T-cell (primary cell): ENCODE measurements at regions not wholly inside any gene's neighbourhood (a gene's known extent, or its start where the extent isn't known, plus 50 kb on each side); places are given as distances from the start of the nearest gene placed in this dataset.

Experiments
- ATAC-seq, 4 experiments: fragments of 200-7000 bp in 3 of 4; fragments of 150-1000 bp in 1 of 4; cut with Tn5 transposase; replicated peaks in 1 of 4; 1 replicate in 3 of 4; 2 replicates in 1 of 4; pipeline ENCODE4 v1.10.0; 2021; ENCODE audit warnings: moderate library complexity in 3 of 4, mild to moderate bottlenecking in 2 of 4, moderate number of reproducible peaks in 1 of 4
- CTCF ChIA-PET, 2 donors: fragments of 300-600 bp; sonication (Branson Sonifier 250); formaldehyde crosslinking; loops; one replicate each; lab custom pipeline; 2022; ENCODE audit warnings: antibody characterized with exemption in 2 of 2; lab: Charles Lee
- POLR2A ChIA-PET, 2 donors: fragments of 300-600 bp; sonication (Branson Sonifier 250); formaldehyde crosslinking; loops; one replicate each; lab custom pipeline; 2022; ENCODE audit warnings: antibody characterized with exemption in 2 of 2; lab: Charles Lee
- DNase-seq, 35 experiments: peaks; one replicate each; pipeline versions ENCODE4 v3.0.0 to v3.0.0-alpha.2; 2013 to 2023
- H3K27ac ChIP-seq: one replicate; pipeline ENCODE4 v1.5.1; 2013; ENCODE audit warnings: low read length
- H3K27me3 ChIP-seq, 2 experiments: replicated peaks in 1 of 2; 1 replicate in 1 of 2; 2 replicates in 1 of 2; pipeline versions ENCODE4 v1.6.1 to v1.7.0; 2013; ENCODE audit warnings: low read length in 1 of 2, mixed read lengths in 1 of 2; ENCODE audit not compliant: control insufficient read depth in 2 of 2, insufficient read depth in 2 of 2; ENCODE audit errors: extremely low read depth in 1 of 2
- H3K36me3 ChIP-seq, 2 donors: 1 replicate in 1 of 2; 2 replicates in 1 of 2; pipeline versions ENCODE4 v1.6.1 to v1.7.0; 2013; ENCODE audit warnings: low read length in 1 of 2; ENCODE audit not compliant: control insufficient read depth in 2 of 2, insufficient read depth in 1 of 2; ENCODE audit errors: extremely low read depth in 1 of 2
- H3K4me1 ChIP-seq, 2 experiments: 1 replicate in 1 of 2; 2 replicates in 1 of 2; pipeline versions ENCODE4 v1.6.1 to v1.7.0; 2013; ENCODE audit warnings: low read length in 2 of 2, mixed read lengths in 1 of 2; ENCODE audit not compliant: insufficient read depth in 2 of 2, control insufficient read depth in 1 of 2; ENCODE audit errors: extremely low read depth in 1 of 2
- H3K4me3 ChIP-seq, 2 donors: 1 replicate in 1 of 2; 2 replicates in 1 of 2; pipeline versions ENCODE4 v1.5.1 to v1.7.0; 2013; ENCODE audit warnings: mild to moderate bottlenecking in 2 of 2, low read length in 1 of 2, moderate library complexity in 1 of 2; ENCODE audit not compliant: control insufficient read depth in 1 of 2; ENCODE audit errors: extremely low read depth in 1 of 2
- H3K9me3 ChIP-seq: 2 replicates; pipeline ENCODE4 v1.7.0; 2013
- H3K27ac Mint-ChIP-seq, 2 donors: one replicate each; pipeline ENCODE4 v1.8.0; 2020 to 2021; ENCODE audit warnings: mild to moderate bottlenecking in 2 of 2, mixed read lengths in 2 of 2
- H3K27me3 Mint-ChIP-seq, 2 donors: one replicate each; pipeline ENCODE4 v1.8.0; 2021 to 2022; ENCODE audit warnings: mixed read lengths in 2 of 2
- H3K36me3 Mint-ChIP-seq: one replicate; pipeline ENCODE4 v1.8.0; 2021; ENCODE audit warnings: mixed read lengths
- H3K4me1 Mint-ChIP-seq, 3 donors: one replicate each; pipeline ENCODE4 v1.8.0; 2020 to 2022; ENCODE audit warnings: mixed read lengths in 3 of 3, mild to moderate bottlenecking in 1 of 3
- H3K4me3 Mint-ChIP-seq, 3 donors: one replicate each; pipeline ENCODE4 v1.8.0; 2020 to 2022; ENCODE audit warnings: mild to moderate bottlenecking in 3 of 3, mixed read lengths in 3 of 3, moderate library complexity in 3 of 3
- H3K9me3 Mint-ChIP-seq, 3 donors: one replicate each; pipeline ENCODE4 v1.8.0; 2020 to 2022; ENCODE audit warnings: mixed read lengths in 3 of 3
- WGBS: methylation state at CpG from one replicate; pipeline ENCODE4 v1.1.5; 2013; ENCODE audit warnings: missing lambda C conversion rate; ENCODE audit not compliant: insufficient coverage; 5-methylcytosine and 5-hydroxymethylcytosine counted together

- Histone ChIP-seq H3K4me3 (no peak overlapping the region), H3K36me3 (no peaks in the 10 kb centered on the region), H3K27me3 (peaks cover 0 to 4% of the 10 kb centered on the region in 2 experiments), H3K27ac (no peak overlapping the region), H3K9me3 (no peaks in the 10 kb centered on the region), H3K4me1 (no peaks in the 10 kb centered on the region)
- DNase-seq (no peak), ATAC-seq (no peak)
- H3K36me3 Mint-ChIP-seq: no peaks in the 10 kb centered on the region
- H3K9me3 Mint-ChIP-seq: no peaks in the 10 kb centered on the region
- ChIA-PET CTCF (interaction anchor here in 1 of 2 donors (1.1 kb wide), 1 partner anchor 9 kb away, joined by 3 read pairs; no protein-coding TSS in a partner anchor), POLR2A (interaction anchor here in 1 of 2 donors (0.6 to 0.8 kb wide), 2 partner anchors 16 to 386 kb away, joined by 3 to 4 read pairs; no protein-coding TSS in a partner anchor)
- H3K27ac Mint-ChIP-seq: no peak overlapping the region
- 81% methylated on average over 11 of the region's 15 CpGs for WGBS
- H3K27me3 Mint-ChIP-seq: peaks cover 0 to 2% of the 10 kb centered on the region in 2 donors
- H3K4me3 Mint-ChIP-seq: no peak overlapping the region
- peaks cover 5 to 9% (median 6%) of the 10 kb centered on the region in 3 donors for H3K4me1 Mint-ChIP-seq
These were observed 302.2 kb upstream of the TPM1 start for GRCh38 chr15:62740141-62741004.

- H3K4me3 Mint-ChIP-seq: no peak overlapping the region
- no peaks in the 10 kb centered on the region for H3K27me3 Mint-ChIP-seq
- Histone ChIP-seq H3K27me3 (peaks cover 0 to 4% of the 10 kb centered on the region in 2 experiments), H3K36me3 (no peaks in the 10 kb centered on the region), H3K27ac (no peak overlapping the region), H3K9me3 (no peaks in the 10 kb centered on the region), H3K4me3 (no peak overlapping the region), H3K4me1 (no peaks in the 10 kb centered on the region)
- ATAC-seq (no peak), DNase-seq (no peak)
- CTCF ChIA-PET: interaction anchor here in 1 of 2 donors (1.1 kb wide), 1 partner anchor 9 kb away, joined by 3 read pairs; no protein-coding TSS in a partner anchor
- no peak overlapping the region for H3K27ac Mint-ChIP-seq
- WGBS: 63% methylated on average over 1 of the region's 2 CpGs
- peaks cover 5 to 9% (median 6%) of the 10 kb centered on the region in 3 donors for H3K4me1 Mint-ChIP-seq
- POLR2A ChIA-PET: no interaction called here
- H3K36me3 Mint-ChIP-seq: no peaks in the 10 kb centered on the region
- no peaks in the 10 kb centered on the region for H3K9me3 Mint-ChIP-seq
These were observed 301.4 kb upstream of the TPM1 start for GRCh38 chr15:62741106-62741505.

DNA sequence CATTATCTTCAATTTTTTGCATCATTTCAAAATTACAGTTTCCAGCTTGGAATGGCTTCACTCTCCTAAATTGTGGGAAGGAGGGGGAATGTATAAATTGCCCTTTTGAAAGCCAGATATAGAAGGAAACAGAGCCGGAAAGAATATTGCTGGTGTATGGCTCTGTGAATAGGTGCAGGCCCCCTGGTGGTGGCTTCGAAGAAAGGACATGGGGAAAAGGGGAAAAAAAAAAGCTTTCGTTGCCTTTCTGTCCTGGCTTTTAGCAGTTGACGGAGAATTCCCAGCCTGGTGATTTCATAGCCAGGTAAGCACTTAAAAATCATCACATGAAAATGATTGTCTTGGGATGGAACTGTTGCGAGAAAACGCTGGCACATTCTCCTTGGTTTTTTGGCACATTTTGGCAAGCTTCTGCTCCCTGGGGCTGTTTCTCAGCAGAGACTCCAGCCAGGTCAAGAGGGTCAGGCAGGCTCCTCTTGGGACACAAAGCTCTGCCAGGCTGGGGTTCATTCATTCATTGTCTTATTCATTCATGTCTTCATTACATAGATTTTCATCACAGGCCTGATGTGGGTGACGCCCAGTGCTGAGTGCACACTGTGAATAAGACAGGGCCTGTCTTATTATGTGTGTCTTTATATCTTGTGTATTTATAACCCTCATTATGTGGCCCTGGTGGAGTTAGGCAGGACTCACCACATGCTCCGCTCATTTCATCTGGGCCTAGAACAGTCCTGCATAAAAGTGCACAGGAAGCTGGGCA is 300.0 kb upstream of the TPM1 start:
- ChIA-PET POLR2A (no interaction called here), CTCF (interaction anchor here (0.6 to 1.5 kb wide), 6 partner anchors 21 to 1480 kb away, joined by 3 read pairs; no protein-coding TSS in a partner anchor)
- Mint-ChIP-seq H3K4me3 (no peak overlapping the region), H3K9me3 (no peaks in the 10 kb centered on the region), H3K27me3 (no peaks in the 10 kb centered on the region), H3K36me3 (no peaks in the 10 kb centered on the region), H3K27ac (no peak overlapping the region), H3K4me1 (peaks cover 5 to 9% (median 6%) of the 10 kb centered on the region in 3 donors)
- no peaks in the 10 kb centered on the region for H3K9me3 ChIP-seq
- no peaks in the 10 kb centered on the region for H3K4me1 ChIP-seq
- no peak for ATAC-seq
- no peak overlapping the region for H3K4me3 ChIP-seq
- H3K36me3 ChIP-seq: no peaks in the 10 kb centered on the region
- peaks cover 0 to 4% of the 10 kb centered on the region in 2 experiments for H3K27me3 ChIP-seq
- DNase-seq: peak in 21 of 35 experiments; percentile 2 to 57 (median 11)
- 48% methylated on average over 6 of the region's 8 CpGs for WGBS
- no peak overlapping the region for H3K27ac ChIP-seq

DNA sequence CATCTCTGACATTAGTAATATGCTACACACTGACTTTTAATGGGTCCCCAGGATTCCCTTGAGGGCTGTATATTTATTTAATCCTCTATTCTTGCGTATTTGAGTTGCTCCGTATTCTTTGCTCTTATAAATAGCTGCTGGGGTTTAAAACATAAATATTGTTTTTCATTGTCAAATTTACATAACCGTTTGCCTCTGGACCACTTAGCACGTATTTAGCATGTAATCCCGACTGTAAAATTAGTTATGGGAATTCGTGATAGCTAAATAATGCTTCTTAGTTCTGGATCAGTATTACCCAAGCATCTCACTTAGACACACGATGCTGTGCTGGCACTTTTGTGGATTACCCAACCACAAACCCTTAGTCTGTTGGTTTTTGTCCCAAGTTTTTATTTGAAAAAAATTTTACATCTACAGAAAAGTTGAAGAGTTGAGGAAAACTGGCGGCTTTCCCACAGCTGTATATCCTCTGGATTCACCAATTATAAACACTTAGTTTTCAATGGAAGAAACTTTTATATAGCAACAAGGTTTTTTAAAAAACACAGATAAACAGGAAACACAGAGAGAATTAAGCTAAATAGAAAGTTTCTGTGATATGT is 296.8 kb upstream of the TPM1 start:
- Histone ChIP-seq H3K4me3 (no peak overlapping the region), H3K27ac (no peak overlapping the region), H3K36me3 (no peaks in the 10 kb centered on the region), H3K9me3 (no peaks in the 10 kb centered on the region), H3K4me1 (no peaks in the 10 kb centered on the region), H3K27me3 (no peaks in the 10 kb centered on the region)
- DNase-seq: no peak
- H3K4me1 Mint-ChIP-seq: peaks cover 5 to 9% (median 6%) of the 10 kb centered on the region in 3 donors
- ATAC-seq: no peak
- no CpG with 5 or more reads among the region's 8 CpGs for WGBS
- POLR2A ChIA-PET: no interaction called here
- no peak overlapping the region for H3K4me3 Mint-ChIP-seq
- H3K9me3 Mint-ChIP-seq: no peaks in the 10 kb centered on the region
- H3K36me3 Mint-ChIP-seq: no peaks in the 10 kb centered on the region
- H3K27ac Mint-ChIP-seq: no peak overlapping the region
- peaks cover 0 to 3% of the 10 kb centered on the region in 2 donors for H3K27me3 Mint-ChIP-seq
- CTCF ChIA-PET: interaction anchor here in 1 of 2 donors (0.9 kb wide), 1 partner anchor 19 kb away, joined by 3 read pairs; no protein-coding TSS in a partner anchor

- ATAC-seq: no peak
- WGBS: 57% methylated on average over 1 of the region's 5 CpGs
- H3K9me3 Mint-ChIP-seq: no peaks in the 10 kb centered on the region
These were observed 294.4 kb upstream of the TPM1 start for GRCh38 chr15:62748196-62748595.

More at GRCh38 chr15:62748196-62748595, 294.4 kb upstream of the TPM1 start:
- ChIA-PET CTCF (interaction anchor here in 1 of 2 donors (1.2 kb wide), 1 partner anchor 9 kb away, joined by 3 read pairs; no protein-coding TSS in a partner anchor), POLR2A (interaction anchor here in 1 of 2 donors (0.5 kb wide), 1 partner anchor 17 kb away, joined by 4 read pairs; no protein-coding TSS in a partner anchor)
- H3K4me3 ChIP-seq: no peak overlapping the region
- Mint-ChIP-seq H3K27me3 (peaks cover 3 to 7% of the 10 kb centered on the region in 2 donors), H3K36me3 (no peaks in the 10 kb centered on the region), H3K4me1 (no peaks in the 10 kb centered on the region), H3K27ac (no peak overlapping the region), H3K4me3 (no peak overlapping the region)
- no peak for DNase-seq
- no peak overlapping the region for H3K27ac ChIP-seq
- H3K27me3 ChIP-seq: peaks cover 0 to 5% of the 10 kb centered on the region in 2 experiments
- H3K36me3 ChIP-seq: no peaks in the 10 kb centered on the region
- no peaks in the 10 kb centered on the region for H3K4me1 ChIP-seq
- H3K9me3 ChIP-seq: no peaks in the 10 kb centered on the region
